ENCODE measurements at regions not wholly inside any gene's neighbourhood (a gene's known extent, or its start where the extent isn't known, plus 50 kb on each side); places are given as distances from the start of the nearest gene placed in this dataset.

DNA sequence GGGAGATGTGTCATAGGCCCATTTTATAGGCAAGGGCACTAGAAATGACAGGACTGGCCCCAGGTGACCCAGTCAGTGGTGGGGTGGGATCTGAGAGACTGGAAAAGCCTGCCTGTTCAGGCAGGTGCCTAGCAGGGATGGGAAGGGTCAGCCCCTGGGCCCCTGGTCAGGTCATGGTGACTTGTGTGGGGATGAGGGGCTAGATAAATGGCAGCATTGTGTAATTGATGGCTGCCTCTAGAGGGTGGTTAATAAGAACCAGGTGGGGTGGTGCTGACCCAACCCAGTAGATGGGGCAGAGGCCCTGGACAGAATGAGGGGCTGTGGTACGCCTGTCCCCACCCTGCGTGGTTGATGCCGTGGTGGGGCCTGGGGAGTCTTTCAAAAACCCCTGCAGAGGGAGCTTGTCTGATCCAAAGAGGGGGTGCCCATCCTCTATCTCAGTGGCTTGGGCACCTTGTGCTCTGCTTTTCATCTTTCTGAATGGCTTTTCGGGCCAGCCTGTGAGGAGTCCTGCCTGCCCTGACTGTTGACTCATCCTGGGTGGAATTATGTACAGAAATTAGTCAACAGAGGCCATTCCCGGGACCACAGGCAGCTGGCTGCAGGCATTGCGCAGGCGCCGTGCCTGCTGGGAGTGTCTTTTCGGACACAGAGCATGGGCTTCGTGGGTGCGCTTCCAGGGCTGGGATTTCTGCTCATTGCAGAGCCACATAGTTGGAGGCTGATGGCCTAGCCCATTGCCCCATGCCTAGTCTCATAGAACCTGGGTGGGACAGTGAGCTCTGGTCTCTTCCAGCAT, 93.6 kb upstream of the PITX1 start:
- H3K9me3 ChIP-seq = no peaks in the 10 kb centered on the region
- H3K27me3 ChIP-seq = no peaks in the 10 kb centered on the region
- no peaks in the 10 kb centered on the region for H3K4me1 ChIP-seq
- DNase-seq (ENCODE audit: low spot score in 2 of 2) = no peak
- H3K4me3 ChIP-seq = no peak overlapping the region
- H3K36me3 ChIP-seq = no peaks in the 10 kb centered on the region
- WGBS, 2 donors = 87 to 91% methylated on average over 11 of the region's 11 CpGs
- H3K27ac ChIP-seq = no peak overlapping the region
- TF ChIP-seq EP300 (IDR thresholded peaks at IDR 0.05) (no peak), POLR2A (IDR thresholded peaks at IDR 0.05) (no peak)

DNA sequence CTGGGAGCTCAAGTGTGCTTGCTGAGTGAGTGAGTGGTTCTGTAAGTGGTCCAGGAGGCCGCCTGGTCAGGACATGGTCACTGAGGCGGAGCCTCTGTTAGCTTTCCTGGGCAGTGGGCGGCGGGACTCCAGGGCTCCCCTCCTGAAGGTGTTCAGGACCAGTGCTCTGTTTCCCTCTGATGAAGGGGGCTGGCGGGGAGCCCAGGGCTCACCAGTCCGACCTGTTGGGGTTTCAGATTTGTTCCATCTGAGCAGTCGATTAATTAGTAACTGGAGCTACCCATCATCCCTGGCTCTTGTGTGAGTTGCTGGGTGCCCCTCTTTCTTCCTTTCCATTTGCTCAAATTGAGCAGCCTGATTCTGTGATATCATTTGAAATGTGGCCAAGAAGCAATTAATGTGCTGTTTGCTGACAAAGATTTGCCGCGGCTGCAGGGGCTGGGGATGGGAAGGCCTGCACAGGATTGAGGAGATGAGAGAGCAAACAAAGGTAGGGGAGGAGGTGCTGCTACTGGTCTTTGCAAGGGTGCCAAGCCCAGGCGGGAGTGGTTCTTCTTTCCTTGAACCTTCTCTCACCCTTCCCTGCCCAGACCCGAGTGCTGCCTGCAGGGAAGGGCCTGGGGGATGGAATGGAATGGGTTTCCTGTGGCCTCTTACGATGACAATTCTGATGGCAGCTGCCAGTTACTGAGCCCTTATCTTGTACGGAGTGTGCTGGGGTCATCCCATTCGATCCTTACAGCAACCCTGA, 92.8 kb upstream of the PITX1 start:
- DNase-seq (ENCODE audit: low spot score in 2 of 2) = no peak
- no peak overlapping the region for H3K27ac ChIP-seq
- no peaks in the 10 kb centered on the region for H3K36me3 ChIP-seq
- no peak overlapping the region for H3K4me3 ChIP-seq
- no peaks in the 10 kb centered on the region for H3K27me3 ChIP-seq
- no peaks in the 10 kb centered on the region for H3K4me1 ChIP-seq
- no peak for TF ChIP-seq EP300 (IDR thresholded peaks at IDR 0.05)
- no peak for TF ChIP-seq CTCF (IDR thresholded peaks at IDR 0.05)
- TF ChIP-seq POLR2A (IDR thresholded peaks at IDR 0.05) = no peak
- H3K9me3 ChIP-seq = no peaks in the 10 kb centered on the region
- 68 to 79% methylated on average over 13 to 14 of the region's 14 CpGs for WGBS, 2 donors

- WGBS, 2 donors = 69% methylated on average over 8 of the region's 8 CpGs
- H3K27ac ChIP-seq = no peak overlapping the region
- no peaks in the 10 kb centered on the region for H3K27me3 ChIP-seq
- no peak overlapping the region for H3K4me3 ChIP-seq
- no peak for TF ChIP-seq POLR2A (IDR thresholded peaks at IDR 0.05)
- TF ChIP-seq EP300 (IDR thresholded peaks at IDR 0.05) = no peak
- TF ChIP-seq CTCF (IDR thresholded peaks at IDR 0.05) = no peak
- no peaks in the 10 kb centered on the region for H3K9me3 ChIP-seq
- no peak for DNase-seq (ENCODE audit: low spot score in 2 of 2)
- H3K4me1 ChIP-seq = no peaks in the 10 kb centered on the region
- H3K36me3 ChIP-seq = no peaks in the 10 kb centered on the region
Measured at GRCh38 chr5:135124724-135125123, 90.7 kb upstream of the PITX1 start.

DNA sequence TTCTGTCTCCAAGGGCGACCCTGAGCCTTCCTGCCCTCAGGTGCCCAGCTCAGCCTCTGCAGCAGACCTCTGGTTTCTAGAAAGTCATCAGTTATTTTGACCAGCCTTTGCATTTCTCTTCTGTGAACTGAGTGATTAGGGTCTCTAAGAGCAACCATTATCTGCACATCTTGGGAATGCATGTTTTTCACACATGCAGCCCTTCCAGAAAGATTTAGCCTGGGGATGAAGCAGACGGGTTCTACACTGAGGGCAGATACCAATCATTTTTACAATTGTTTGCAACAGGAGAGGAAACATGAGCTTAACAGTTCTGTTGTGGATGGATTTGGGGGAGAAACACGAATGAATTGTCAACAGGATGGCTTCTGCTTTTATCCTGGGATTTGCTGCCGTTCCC, 90.1 kb upstream of the PITX1 start:
- H3K27me3 ChIP-seq = no peaks in the 10 kb centered on the region
- H3K4me3 ChIP-seq = no peak overlapping the region
- 43 to 47% methylated on average over 4 of the region's 4 CpGs for WGBS, 2 donors
- H3K36me3 ChIP-seq = no peaks in the 10 kb centered on the region
- no peaks in the 10 kb centered on the region for H3K9me3 ChIP-seq
- H3K4me1 ChIP-seq = no peaks in the 10 kb centered on the region
- no peak overlapping the region for H3K27ac ChIP-seq
- no peak for DNase-seq (ENCODE audit: low spot score in 2 of 2)
- TF ChIP-seq POLR2A (IDR thresholded peaks at IDR 0.05) = no peak
- no peak for TF ChIP-seq CTCF (IDR thresholded peaks at IDR 0.05)
- no peak for TF ChIP-seq EP300 (IDR thresholded peaks at IDR 0.05)

- DNase-seq (ENCODE audit: low spot score in 2 of 2) = no peak
- WGBS, 2 donors = 72 to 75% methylated on average over 1 of the region's 1 CpG
Measured at GRCh38 chr5:135122797-135123196, 88.8 kb upstream of the PITX1 start.

More at GRCh38 chr5:135122797-135123196, 88.8 kb upstream of the PITX1 start:
- Histone ChIP-seq H3K27ac (no peak overlapping the region), H3K9me3 (no peaks in the 10 kb centered on the region), H3K4me1 (no peaks in the 10 kb centered on the region), H3K4me3 (no peak overlapping the region), H3K36me3 (no peaks in the 10 kb centered on the region), H3K27me3 (no peaks in the 10 kb centered on the region)
- TF ChIP-seq POLR2A (IDR thresholded peaks at IDR 0.05) (no peak), EP300 (IDR thresholded peaks at IDR 0.05) (no peak), CTCF (IDR thresholded peaks at IDR 0.05) (no peak)
